GM21447 (cell line): ENCODE measurements at regions not wholly inside any gene's neighbourhood (a gene's known extent, or its start where the extent isn't known, plus 50 kb on each side); places are given as distances from the start of the nearest gene placed in this dataset.

Source experiments
- ATAC-seq: cut with Tn5 transposase; IDR thresholded peaks from one replicate; pipeline ENCODE4 v1.9.1; 2021; ENCODE audit not compliant: unreplicated experiment

DNA sequence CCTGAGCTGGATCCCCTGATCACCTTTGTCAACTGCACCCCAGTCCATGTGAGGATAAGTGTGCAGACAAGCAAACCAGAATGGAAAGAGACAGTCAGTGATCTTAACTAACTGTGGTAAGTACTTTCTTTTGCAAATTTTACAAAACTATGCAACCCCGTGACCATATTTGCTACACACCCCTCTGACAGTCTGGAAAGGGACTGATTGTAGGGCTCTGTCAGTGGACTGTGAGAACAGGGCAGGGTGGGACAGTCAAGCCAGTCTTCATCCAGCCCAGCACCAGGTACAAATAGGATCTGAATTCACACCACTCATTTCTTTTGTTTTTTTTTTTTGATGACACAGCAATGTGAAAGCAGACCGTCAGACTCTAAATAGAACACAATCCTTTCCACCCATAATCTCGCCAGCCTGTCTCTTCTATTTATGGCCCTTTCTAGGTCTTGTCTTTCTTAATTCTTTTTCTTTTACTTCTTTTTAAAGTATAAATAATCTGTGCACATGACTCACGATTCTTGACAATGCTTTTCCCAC is 165.6 kb downstream of the ARL6IP6 start:
- no peak for ATAC-seq

DNA sequence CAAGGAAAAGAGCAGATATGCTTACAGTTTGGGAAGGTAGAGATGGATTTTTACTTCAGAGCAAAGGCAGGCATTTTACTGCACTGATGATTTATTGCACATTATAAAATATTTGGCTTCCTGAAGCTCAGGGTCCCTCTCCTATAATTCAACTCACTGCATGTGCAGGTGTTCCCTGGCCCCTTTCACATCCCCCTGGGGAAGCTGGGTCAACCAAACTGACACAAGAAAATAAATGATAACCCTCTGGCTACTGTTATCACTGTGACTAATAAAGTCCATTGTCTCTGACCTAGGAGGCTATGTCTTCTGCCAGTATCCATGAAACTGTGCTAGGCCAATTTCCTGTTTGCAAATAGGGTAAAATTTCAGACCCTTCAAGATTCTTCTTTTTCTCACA is 163.1 kb downstream of the ARL6IP6 start:
- ATAC-seq = no peak

DNA sequence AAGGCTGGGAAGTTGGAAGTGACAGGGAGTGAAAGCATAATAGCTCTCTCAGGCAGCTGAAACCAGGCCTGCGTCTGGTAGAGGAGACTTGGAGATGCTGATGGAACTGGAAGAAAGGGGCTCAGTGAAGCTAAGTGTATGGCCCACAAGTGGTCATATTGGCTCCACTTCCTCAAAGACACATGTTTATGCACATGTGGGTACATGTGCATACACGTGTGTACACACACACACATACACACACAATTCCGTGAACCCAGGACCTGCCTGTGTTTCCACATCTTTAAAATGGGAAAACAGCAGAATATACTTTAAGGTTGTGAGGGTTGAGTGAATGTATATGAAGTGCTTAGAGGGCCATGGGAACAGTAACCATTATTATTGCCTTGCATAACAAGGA is 160.9 kb downstream of the ARL6IP6 start:
- no peak for ATAC-seq

DNA sequence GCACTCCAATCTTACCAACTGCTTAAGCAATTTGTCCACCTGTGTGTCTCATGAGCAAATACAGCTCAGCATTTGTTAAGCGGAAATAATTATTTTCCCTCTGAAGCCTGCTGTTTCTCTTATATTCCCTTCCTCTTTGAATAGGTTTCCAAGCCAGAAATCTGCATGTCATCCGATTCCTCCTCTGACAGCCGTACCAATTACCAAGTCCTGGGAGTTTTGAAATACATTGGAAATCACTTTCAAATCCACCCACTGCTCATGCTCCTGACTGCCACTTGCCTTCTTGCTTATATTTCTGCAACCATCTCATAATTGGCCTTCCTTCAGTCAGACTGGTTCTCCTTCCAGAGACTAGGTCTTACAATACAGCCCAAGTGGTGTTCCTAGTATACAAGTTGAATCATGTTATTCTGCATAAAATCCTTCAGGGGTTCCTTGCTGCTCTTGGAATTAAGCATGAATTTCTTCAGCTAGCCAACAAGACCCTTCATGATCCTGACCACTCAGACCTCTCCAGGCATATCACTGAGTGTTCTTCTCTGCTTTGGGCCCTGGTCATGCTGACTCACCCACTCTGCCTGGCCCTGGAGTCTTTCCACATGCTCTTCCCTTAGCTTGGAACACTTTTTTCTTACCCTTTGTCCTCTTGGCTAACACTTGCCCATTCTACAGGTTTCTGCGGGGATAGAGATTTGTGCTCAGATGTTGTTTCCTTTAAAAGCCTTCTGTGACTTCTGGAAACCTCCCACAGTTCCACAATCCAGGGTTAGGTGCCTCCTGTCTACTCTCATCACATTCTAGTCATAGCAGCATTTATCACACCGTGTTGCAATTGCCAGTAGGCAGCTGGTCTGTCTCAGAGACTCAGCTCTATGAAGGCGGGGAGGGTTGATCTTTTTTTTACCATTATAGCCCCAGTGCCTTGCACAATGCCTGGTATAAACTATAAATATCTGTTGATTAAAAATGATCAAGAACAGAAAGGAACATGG is 157.6 kb downstream of the ARL6IP6 start:
- no peak for ATAC-seq

GRCh38 chr2:152874955-152875354 is 156.5 kb downstream of the ARL6IP6 start:
- ATAC-seq = no peak

- no peak for ATAC-seq
Measured at GRCh38 chr2:152870239-152870638, 151.8 kb downstream of the ARL6IP6 start.

DNA sequence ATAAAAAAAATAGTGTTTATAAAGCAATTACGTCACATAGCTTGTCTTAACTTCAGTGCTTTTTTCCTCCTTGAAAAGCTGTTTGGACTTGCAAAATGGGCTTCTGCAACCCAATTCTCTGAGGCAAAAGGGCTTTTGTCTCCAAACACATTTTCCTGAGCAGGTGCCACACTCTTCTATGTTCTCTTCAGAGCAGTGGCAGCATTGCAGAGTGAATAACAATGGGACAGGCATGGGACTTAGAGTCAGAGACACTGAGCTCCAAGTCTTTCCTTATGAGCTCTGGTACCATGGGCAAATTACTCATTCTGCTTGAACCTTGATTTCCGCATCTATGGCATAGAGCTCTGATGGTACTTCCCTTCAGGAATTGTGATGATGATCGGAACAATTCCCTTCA is 149.0 kb downstream of the ARL6IP6 start:
- no peak for ATAC-seq

- no peak for ATAC-seq
Measured at GRCh38 chr2:152864601-152865149, 146.3 kb downstream of the ARL6IP6 start.

DNA sequence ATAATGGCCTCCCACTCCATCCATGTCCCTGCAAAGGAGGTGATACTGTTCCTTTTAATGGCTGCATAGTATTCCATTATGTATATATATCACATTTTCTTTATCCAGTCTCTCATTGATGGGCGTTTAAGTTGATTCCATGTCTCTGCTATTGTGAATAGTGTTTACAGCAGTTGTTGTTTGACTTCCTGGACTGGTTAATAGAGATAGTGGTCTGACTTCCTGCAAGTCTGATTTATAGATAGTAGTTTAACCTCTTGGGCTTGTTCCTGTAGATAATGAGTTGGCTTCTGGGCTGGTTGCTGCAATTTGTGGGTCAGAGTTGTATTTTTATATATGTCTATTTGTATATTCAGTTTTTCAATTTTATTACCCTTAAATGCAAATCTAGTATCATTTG is 145.4 kb downstream of the ARL6IP6 start:
- no peak for ATAC-seq

- no peak for ATAC-seq
Measured at GRCh38 chr2:152861349-152861942, 143.0 kb downstream of the ARL6IP6 start.

DNA sequence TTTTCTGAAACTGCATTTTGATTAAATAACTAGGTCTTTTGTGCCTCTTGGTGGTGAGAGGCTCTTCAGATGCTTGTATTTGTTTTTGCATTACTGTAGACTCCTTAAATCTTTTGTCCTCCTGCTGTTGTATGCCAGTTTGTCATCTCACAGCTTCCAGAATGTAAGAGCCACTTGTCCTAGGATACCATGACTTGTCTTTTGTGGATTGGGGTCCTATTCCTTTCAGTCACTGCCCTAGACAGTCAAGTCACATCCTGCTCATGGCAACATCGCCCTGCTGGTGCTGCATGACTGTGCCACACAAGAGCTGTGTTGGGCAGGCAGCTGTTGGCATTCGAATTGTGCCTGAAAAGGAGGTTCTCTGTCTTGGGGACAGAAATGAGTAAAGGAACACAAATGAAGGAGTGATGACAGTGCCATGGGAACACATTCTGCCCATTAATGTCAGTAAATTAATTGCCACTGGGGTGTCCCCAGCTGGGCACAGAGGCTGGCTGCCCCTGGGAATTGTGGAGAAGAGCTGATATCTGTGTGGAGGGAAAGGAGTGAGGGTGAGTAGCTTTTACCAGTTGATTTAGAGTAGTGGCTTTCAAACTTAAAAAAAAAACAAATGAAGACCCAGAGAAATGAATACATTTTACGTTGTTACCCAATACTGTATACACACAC is 140.3 kb downstream of the ARL6IP6 start:
- no peak for ATAC-seq

- no peak for ATAC-seq
Measured at GRCh38 chr2:152846697-152847470, 128.5 kb downstream of the ARL6IP6 start.

- ATAC-seq = no peak
Measured at GRCh38 chr2:152835674-152836073, 117.3 kb downstream of the ARL6IP6 start.

DNA sequence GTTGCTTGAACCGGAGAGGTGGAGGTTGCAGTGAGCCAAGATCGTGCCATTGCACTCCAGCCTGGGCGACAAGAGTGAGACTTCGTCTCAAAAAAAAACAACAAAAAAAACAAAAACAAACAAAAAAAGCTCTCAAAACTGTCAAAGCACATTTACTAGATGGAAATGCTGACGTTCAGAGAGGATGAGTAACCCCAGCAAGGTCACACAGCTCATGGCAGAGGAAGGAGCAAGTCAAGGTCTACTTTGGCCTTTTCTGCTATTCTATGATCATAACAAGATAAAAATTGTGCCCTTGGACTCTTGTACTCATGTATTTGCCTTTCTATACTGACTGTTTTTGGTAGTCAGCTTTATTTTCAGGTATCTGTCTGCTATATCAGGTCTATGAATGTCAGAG is 109.5 kb downstream of the ARL6IP6 start:
- no peak for ATAC-seq

- no peak for ATAC-seq
Measured at GRCh38 chr2:152826581-152827279, 108.3 kb downstream of the ARL6IP6 start.

GRCh38 chr2:152825834-152826233 is 107.4 kb downstream of the ARL6IP6 start:
- no peak for ATAC-seq

DNA sequence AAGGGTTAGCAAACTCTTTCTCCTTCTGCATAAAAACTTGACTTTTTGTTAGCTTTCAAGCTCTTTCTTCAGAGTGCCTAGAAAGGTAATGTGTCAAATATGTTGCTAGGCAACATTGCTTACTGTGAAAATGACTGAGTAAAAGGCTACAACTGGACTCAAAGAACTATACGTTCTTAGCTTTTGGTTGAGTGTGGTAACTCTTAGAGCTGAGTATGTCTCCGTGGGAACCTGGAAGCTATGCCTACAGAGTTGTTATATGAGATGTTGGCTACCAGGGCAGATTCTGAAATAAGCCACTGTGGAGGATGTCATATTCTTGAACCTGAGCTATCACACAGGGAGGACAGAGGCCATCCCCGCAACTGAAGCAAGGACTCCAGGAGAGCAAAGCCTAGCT is 105.5 kb downstream of the ARL6IP6 start:
- no peak for ATAC-seq

- no peak for ATAC-seq
Measured at GRCh38 chr2:152822676-152823075, 104.3 kb downstream of the ARL6IP6 start.

- ATAC-seq = no peak
Measured at GRCh38 chr2:152820048-152820447, 101.6 kb downstream of the ARL6IP6 start.
